WTC11 (cell line): ENCODE measurements at regions not wholly inside any gene's neighbourhood (a gene's known extent, or its start where the extent isn't known, plus 50 kb on each side); places are given as distances from the start of the nearest gene placed in this dataset.

Experiments
- ATAC-seq: fragments of 200-7000 bp; cut with Tn5 transposase; 2 replicates; pipeline ENCODE4 v1.10.0; 2021; ENCODE audit warnings: mild to moderate bottlenecking, moderate library complexity
- CTCF ChIA-PET: fragments of 300-600 bp; sonication (Branson Sonifier 250); formaldehyde crosslinking; loops from one replicate; lab custom pipeline; 2021; ENCODE audit warnings: antibody characterized with exemption; lab: Charles Lee
- POLR2A ChIA-PET: fragments of 350-600 bp; sonication (Branson Sonifier 250); formaldehyde crosslinking; loops from one replicate; lab custom pipeline; 2021; ENCODE audit warnings: antibody characterized with exemption; lab: Charles Lee
- DNase-seq: peaks from one replicate; pipeline ENCODE4 v3.0.0; 2021; ENCODE audit warnings: low spot score
- H3K27ac Mint-ChIP-seq: 2 replicates; pipeline ENCODE4 v1.8.0; 2021; ENCODE audit warnings: mixed read lengths
- H3K27me3 Mint-ChIP-seq: 2 replicates; pipeline ENCODE4 v1.8.0; 2021; ENCODE audit warnings: low read depth, mild to moderate bottlenecking, moderate library complexity, mixed read lengths
- H3K36me3 Mint-ChIP-seq: 2 replicates; pipeline ENCODE4 v1.8.0; 2021; ENCODE audit warnings: mixed read lengths
- H3K4me1 Mint-ChIP-seq: 2 replicates; pipeline ENCODE4 v1.8.0; 2022; ENCODE audit warnings: mixed read lengths
- H3K4me3 Mint-ChIP-seq: 2 replicates; pipeline ENCODE4 v1.8.0; 2021; ENCODE audit warnings: mild to moderate bottlenecking, moderate library complexity, mixed read lengths
- H3K9me3 Mint-ChIP-seq: 2 replicates; pipeline ENCODE4 v1.8.0; 2021; ENCODE audit warnings: mixed read lengths
- GABPB1 ChIP-seq: sonication (generic); formaldehyde crosslinking; IDR thresholded peaks from 2 replicates; pipeline ENCODE4 v1.8.1; 2023; ENCODE audit warnings: mild to moderate bottlenecking, missing genetic modification reagents
- GRHL2 ChIP-seq: fragments of 250-450 bp; sonication (Bioruptor Pico); IDR thresholded peaks from 2 replicates; pipeline ENCODE4 v1.8.0; 2022; ENCODE audit warnings: mild to moderate bottlenecking, moderate library complexity; ENCODE audit not compliant: insufficient replicate concordance, severe bottlenecking
- JAZF1 ChIP-seq: fragments of 250-450 bp; sonication (Bioruptor Pico); IDR thresholded peaks from 2 replicates; pipeline ENCODE4 v1.9.0; 2021; ENCODE audit warnings: moderate library complexity, mild to moderate bottlenecking, inconsistent platforms
- JUN ChIP-seq: sonication (generic); formaldehyde crosslinking; IDR thresholded peaks from 2 replicates; pipeline ENCODE4 v1.8.0; 2023; ENCODE audit warnings: mild to moderate bottlenecking, missing genetic modification reagents
- MXD4 ChIP-seq: fragments of 250-450 bp; sonication (Bioruptor Pico); IDR thresholded peaks from 2 replicates; pipeline ENCODE4 v1.8.0; 2021; ENCODE audit warnings: mild to moderate bottlenecking, moderate library complexity, borderline replicate concordance
- NR1H2 ChIP-seq: sonication (generic); formaldehyde crosslinking; IDR thresholded peaks from 2 replicates; pipeline ENCODE4 v1.9.0; 2021; ENCODE audit warnings: mild to moderate bottlenecking, moderate library complexity, missing genetic modification reagents
- ZNF317 ChIP-seq: sonication (generic); formaldehyde crosslinking; IDR thresholded peaks from 2 replicates; pipeline ENCODE4 v1.8.1; 2023; ENCODE audit warnings: low read depth, mild to moderate bottlenecking, moderate library complexity, missing genetic modification reagents, borderline replicate concordance
- ZNF396 ChIP-seq: fragments of 250-450 bp; sonication (Bioruptor Pico); IDR thresholded peaks from 2 replicates; pipeline ENCODE4 v1.8.0; 2021; ENCODE audit warnings: mild to moderate bottlenecking, moderate library complexity, borderline replicate concordance
- ZNF423 ChIP-seq: fragments of 250-450 bp; sonication (Bioruptor Pico); IDR thresholded peaks from 2 replicates; pipeline ENCODE4 v2.1.2; 2022; ENCODE audit warnings: mild to moderate bottlenecking, moderate library complexity
- TF ChIP-seq, protein P1 (sequence below): sonication (generic); formaldehyde crosslinking; IDR thresholded peaks from 2 replicates; pipeline ENCODE4 v1.8.1; 2023; ENCODE audit warnings: mild to moderate bottlenecking, missing genetic modification reagents
- TF ChIP-seq, protein P2 (sequence below): fragments of 250-450 bp; sonication (Bioruptor Pico); IDR thresholded peaks from 2 replicates; pipeline ENCODE4 v1.9.0; 2021; ENCODE audit warnings: mild to moderate bottlenecking, borderline replicate concordance
- TF ChIP-seq, protein P3 (sequence below): sonication (generic); formaldehyde crosslinking; IDR thresholded peaks from 2 replicates; pipeline ENCODE4 v1.8.0; 2022; ENCODE audit warnings: mild to moderate bottlenecking, missing genetic modification reagents
- TF ChIP-seq, protein P4 (sequence below): fragments of 250-450 bp; sonication (Bioruptor Pico); IDR thresholded peaks from 2 replicates; pipeline ENCODE4 v1.8.0; 2021; ENCODE audit warnings: mild to moderate bottlenecking
- TF ChIP-seq, protein P5 (sequence below): sonication (generic); formaldehyde crosslinking; IDR thresholded peaks from 2 replicates; pipeline ENCODE4 v1.8.0; 2022; ENCODE audit warnings: mild to moderate bottlenecking, missing genetic modification reagents
- TF ChIP-seq, protein P6 (sequence below): fragments of 200-600 bp; IDR thresholded peaks from 2 replicates; pipeline ENCODE4 v1.8.0; 2022; ENCODE audit warnings: antibody characterized with exemption
- TF ChIP-seq, protein P7 (sequence below): sonication (generic); formaldehyde crosslinking; IDR thresholded peaks from 2 replicates; pipeline ENCODE4 v1.8.0; 2022; ENCODE audit warnings: mild to moderate bottlenecking, missing genetic modification reagents
- TF ChIP-seq, protein P8 (sequence below): sonication (generic); formaldehyde crosslinking; IDR thresholded peaks from 2 replicates; pipeline ENCODE4 v1.8.1; 2022; ENCODE audit warnings: low read depth, mild to moderate bottlenecking, moderate library complexity, missing genetic modification reagents, borderline replicate concordance
- TF ChIP-seq, protein P9 (sequence below): sonication (generic); formaldehyde crosslinking; IDR thresholded peaks from 2 replicates; pipeline ENCODE4 v1.8.1; 2023; ENCODE audit warnings: mild to moderate bottlenecking, missing genetic modification reagents, moderate library complexity
- TF ChIP-seq, protein P10 (sequence below): fragments of 250-450 bp; sonication (Bioruptor Pico); conservative IDR thresholded peaks from 2 replicates; pipeline ENCODE4 v1.9.0; 2021; ENCODE audit warnings: mild to moderate bottlenecking

DNA sequence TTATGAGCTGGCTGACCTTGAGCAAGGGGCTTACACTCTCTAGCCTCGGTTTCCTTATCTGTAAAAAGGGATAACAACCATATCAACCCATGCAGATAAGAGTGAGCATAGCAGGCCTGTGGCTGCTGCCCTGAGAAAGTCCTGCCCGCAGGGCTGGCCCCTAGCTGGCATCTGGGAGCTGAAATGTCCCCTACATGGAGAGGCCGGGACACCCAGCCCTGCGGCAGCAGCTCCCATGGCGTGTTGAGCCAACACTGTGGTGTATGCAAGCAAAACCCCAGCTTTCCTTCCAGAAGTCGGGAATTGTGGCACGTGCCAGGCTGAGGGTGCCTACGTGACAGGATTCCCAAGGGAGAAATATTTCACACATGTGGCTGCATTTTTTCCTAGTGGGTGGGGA, 358.9 kb downstream of the CTTN start:
- no peak for DNase-seq
- CTCF ChIA-PET: interaction anchor here (1.1 to 1.8 kb wide), 2 partner anchors 58 to 289 kb away, joined by 3 to 11 read pairs; no protein-coding TSS in a partner anchor
- peaks cover 24% of the 10 kb centered on the region for H3K4me1 Mint-ChIP-seq
- H3K27me3 Mint-ChIP-seq: no peaks in the 10 kb centered on the region
- H3K27ac Mint-ChIP-seq: no peak overlapping the region
- H3K9me3 Mint-ChIP-seq: peaks cover 15% of the 10 kb centered on the region
- no peak for ATAC-seq
- H3K4me3 Mint-ChIP-seq: no peak overlapping the region
- TF ChIP-seq, protein P1, sequence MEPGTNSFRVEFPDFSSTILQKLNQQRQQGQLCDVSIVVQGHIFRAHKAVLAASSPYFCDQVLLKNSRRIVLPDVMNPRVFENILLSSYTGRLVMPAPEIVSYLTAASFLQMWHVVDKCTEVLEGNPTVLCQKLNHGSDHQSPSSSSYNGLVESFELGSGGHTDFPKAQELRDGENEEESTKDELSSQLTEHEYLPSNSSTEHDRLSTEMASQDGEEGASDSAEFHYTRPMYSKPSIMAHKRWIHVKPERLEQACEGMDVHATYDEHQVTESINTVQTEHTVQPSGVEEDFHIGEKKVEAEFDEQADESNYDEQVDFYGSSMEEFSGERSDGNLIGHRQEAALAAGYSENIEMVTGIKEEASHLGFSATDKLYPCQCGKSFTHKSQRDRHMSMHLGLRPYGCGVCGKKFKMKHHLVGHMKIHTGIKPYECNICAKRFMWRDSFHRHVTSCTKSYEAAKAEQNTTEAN (CRISPR knock-in tag): no peak
- TF ChIP-seq GABPB1 (CRISPR knock-in tag): no peak
- TF ChIP-seq, protein P2, sequence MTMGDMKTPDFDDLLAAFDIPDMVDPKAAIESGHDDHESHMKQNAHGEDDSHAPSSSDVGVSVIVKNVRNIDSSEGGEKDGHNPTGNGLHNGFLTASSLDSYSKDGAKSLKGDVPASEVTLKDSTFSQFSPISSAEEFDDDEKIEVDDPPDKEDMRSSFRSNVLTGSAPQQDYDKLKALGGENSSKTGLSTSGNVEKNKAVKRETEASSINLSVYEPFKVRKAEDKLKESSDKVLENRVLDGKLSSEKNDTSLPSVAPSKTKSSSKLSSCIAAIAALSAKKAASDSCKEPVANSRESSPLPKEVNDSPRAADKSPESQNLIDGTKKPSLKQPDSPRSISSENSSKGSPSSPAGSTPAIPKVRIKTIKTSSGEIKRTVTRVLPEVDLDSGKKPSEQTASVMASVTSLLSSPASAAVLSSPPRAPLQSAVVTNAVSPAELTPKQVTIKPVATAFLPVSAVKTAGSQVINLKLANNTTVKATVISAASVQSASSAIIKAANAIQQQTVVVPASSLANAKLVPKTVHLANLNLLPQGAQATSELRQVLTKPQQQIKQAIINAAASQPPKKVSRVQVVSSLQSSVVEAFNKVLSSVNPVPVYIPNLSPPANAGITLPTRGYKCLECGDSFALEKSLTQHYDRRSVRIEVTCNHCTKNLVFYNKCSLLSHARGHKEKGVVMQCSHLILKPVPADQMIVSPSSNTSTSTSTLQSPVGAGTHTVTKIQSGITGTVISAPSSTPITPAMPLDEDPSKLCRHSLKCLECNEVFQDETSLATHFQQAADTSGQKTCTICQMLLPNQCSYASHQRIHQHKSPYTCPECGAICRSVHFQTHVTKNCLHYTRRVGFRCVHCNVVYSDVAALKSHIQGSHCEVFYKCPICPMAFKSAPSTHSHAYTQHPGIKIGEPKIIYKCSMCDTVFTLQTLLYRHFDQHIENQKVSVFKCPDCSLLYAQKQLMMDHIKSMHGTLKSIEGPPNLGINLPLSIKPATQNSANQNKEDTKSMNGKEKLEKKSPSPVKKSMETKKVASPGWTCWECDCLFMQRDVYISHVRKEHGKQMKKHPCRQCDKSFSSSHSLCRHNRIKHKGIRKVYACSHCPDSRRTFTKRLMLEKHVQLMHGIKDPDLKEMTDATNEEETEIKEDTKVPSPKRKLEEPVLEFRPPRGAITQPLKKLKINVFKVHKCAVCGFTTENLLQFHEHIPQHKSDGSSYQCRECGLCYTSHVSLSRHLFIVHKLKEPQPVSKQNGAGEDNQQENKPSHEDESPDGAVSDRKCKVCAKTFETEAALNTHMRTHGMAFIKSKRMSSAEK: no peak
- no peak for TF ChIP-seq MXD4 (CRISPR knock-in tag)
- no peak for TF ChIP-seq JAZF1 (CRISPR knock-in tag)
- TF ChIP-seq ZNF396 (CRISPR knock-in tag): no peak
- TF ChIP-seq, protein P3, sequence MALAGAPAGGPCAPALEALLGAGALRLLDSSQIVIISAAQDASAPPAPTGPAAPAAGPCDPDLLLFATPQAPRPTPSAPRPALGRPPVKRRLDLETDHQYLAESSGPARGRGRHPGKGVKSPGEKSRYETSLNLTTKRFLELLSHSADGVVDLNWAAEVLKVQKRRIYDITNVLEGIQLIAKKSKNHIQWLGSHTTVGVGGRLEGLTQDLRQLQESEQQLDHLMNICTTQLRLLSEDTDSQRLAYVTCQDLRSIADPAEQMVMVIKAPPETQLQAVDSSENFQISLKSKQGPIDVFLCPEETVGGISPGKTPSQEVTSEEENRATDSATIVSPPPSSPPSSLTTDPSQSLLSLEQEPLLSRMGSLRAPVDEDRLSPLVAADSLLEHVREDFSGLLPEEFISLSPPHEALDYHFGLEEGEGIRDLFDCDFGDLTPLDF (CRISPR knock-in tag): no peak
- TF ChIP-seq, protein P4, sequence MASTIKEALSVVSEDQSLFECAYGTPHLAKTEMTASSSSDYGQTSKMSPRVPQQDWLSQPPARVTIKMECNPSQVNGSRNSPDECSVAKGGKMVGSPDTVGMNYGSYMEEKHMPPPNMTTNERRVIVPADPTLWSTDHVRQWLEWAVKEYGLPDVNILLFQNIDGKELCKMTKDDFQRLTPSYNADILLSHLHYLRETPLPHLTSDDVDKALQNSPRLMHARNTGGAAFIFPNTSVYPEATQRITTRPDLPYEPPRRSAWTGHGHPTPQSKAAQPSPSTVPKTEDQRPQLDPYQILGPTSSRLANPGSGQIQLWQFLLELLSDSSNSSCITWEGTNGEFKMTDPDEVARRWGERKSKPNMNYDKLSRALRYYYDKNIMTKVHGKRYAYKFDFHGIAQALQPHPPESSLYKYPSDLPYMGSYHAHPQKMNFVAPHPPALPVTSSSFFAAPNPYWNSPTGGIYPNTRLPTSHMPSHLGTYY: no peak
- TF ChIP-seq, protein P5, sequence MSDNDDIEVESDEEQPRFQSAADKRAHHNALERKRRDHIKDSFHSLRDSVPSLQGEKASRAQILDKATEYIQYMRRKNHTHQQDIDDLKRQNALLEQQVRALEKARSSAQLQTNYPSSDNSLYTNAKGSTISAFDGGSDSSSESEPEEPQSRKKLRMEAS: no peak
- no peak for TF ChIP-seq GRHL2 (CRISPR knock-in tag)
- TF ChIP-seq, protein P6, sequence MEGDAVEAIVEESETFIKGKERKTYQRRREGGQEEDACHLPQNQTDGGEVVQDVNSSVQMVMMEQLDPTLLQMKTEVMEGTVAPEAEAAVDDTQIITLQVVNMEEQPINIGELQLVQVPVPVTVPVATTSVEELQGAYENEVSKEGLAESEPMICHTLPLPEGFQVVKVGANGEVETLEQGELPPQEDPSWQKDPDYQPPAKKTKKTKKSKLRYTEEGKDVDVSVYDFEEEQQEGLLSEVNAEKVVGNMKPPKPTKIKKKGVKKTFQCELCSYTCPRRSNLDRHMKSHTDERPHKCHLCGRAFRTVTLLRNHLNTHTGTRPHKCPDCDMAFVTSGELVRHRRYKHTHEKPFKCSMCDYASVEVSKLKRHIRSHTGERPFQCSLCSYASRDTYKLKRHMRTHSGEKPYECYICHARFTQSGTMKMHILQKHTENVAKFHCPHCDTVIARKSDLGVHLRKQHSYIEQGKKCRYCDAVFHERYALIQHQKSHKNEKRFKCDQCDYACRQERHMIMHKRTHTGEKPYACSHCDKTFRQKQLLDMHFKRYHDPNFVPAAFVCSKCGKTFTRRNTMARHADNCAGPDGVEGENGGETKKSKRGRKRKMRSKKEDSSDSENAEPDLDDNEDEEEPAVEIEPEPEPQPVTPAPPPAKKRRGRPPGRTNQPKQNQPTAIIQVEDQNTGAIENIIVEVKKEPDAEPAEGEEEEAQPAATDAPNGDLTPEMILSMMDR: no peak
- TF ChIP-seq, protein P7, sequence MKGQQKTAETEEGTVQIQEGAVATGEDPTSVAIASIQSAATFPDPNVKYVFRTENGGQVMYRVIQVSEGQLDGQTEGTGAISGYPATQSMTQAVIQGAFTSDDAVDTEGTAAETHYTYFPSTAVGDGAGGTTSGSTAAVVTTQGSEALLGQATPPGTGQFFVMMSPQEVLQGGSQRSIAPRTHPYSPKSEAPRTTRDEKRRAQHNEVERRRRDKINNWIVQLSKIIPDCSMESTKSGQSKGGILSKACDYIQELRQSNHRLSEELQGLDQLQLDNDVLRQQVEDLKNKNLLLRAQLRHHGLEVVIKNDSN: no peak
- TF ChIP-seq JUN (CRISPR knock-in tag): no peak
- TF ChIP-seq, protein P8, sequence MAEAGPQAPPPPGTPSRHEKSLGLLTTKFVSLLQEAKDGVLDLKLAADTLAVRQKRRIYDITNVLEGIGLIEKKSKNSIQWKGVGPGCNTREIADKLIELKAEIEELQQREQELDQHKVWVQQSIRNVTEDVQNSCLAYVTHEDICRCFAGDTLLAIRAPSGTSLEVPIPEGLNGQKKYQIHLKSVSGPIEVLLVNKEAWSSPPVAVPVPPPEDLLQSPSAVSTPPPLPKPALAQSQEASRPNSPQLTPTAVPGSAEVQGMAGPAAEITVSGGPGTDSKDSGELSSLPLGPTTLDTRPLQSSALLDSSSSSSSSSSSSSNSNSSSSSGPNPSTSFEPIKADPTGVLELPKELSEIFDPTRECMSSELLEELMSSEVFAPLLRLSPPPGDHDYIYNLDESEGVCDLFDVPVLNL (CRISPR knock-in tag): no peak
- TF ChIP-seq, protein P9, sequence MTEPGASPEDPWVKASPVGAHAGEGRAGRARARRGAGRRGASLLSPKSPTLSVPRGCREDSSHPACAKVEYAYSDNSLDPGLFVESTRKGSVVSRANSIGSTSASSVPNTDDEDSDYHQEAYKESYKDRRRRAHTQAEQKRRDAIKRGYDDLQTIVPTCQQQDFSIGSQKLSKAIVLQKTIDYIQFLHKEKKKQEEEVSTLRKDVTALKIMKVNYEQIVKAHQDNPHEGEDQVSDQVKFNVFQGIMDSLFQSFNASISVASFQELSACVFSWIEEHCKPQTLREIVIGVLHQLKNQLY (CRISPR knock-in tag): no peak
- no peak for TF ChIP-seq ZNF423 (CRISPR knock-in tag)
- no peak for TF ChIP-seq ZNF317 (CRISPR knock-in tag)
- TF ChIP-seq, protein P10, sequence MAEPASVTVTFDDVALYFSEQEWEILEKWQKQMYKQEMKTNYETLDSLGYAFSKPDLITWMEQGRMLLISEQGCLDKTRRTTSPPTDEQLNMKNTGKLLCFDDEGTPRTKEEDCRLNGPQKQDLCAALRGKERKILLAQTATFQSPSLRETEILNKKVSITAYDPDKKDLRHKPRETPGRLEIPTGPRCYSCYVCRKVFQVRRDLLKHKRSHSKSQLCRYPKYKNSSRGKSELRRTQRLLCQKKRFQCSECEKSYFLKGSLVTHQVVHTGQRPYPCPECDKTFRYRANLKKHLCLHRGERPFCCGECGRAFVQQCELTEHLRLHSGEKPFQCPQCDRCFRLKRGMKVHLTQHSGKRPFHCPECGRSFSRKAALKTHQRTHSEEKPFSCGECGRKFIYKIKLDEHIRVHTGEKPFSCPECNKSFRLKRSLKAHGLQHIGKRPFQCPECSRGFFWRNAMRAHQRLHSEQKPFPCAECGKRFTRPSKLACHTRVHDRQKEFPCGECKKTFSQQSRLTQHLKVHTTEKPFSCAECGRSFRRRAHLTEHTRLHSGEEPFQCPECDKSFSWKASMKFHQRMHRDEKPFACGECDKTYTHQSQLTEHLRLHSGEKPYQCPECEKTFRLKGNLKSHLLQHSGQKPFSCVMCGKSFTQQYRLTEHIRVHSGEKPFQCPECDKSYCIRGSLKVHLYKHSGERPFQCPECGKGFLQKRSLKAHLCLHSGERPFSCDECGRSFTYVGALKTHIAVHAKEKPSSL (CRISPR knock-in tag): no peak
- no peak for TF ChIP-seq NR1H2
- H3K36me3 Mint-ChIP-seq: peaks cover 10% of the 10 kb centered on the region
- POLR2A ChIA-PET: no interaction called here
